Liver (tissue), 3 donors: ENCODE measurements at regions not wholly inside any gene's neighbourhood (a gene's known extent, or its start where the extent isn't known, plus 50 kb on each side); places are given as distances from the start of the nearest gene placed in this dataset.

Experiments used
- ATF3 ChIP-seq: IDR thresholded peaks from 2 replicates; pipeline ENCODE4 v1.6.1; 2016; ENCODE audit warnings: antibody characterized with exemption
- CTCF ChIP-seq: fragments of 150-350 bp; IDR thresholded peaks from 2 replicates; pipeline ENCODE4 v1.5.1; 2017; ENCODE audit warnings: improper control_type of control experiment, low read depth, low read length; ENCODE audit not compliant: missing input control
- FOXA1 ChIP-seq: IDR thresholded peaks from 2 replicates; pipeline ENCODE4 v1.6.1; 2016; ENCODE audit warnings: antibody characterized with exemption
- GABPA ChIP-seq, 2 donors: IDR thresholded peaks in 1 of 2; conservative IDR thresholded peaks in 1 of 2; 2 replicates each; pipeline ENCODE4 v1.6.1; 2016; ENCODE audit warnings: antibody characterized with exemption in 2 of 2, mild to moderate bottlenecking in 1 of 2, moderate library complexity in 1 of 2
- JUND ChIP-seq, 2 donors: IDR thresholded peaks; 2 replicates each; pipeline ENCODE4 v1.6.1; 2016; ENCODE audit warnings: antibody characterized with exemption in 2 of 2
- MAX ChIP-seq: IDR thresholded peaks from 2 replicates; pipeline ENCODE4 v1.6.1; 2016; ENCODE audit warnings: antibody characterized with exemption
- RAD21 ChIP-seq, 2 donors: IDR thresholded peaks; 2 replicates each; pipeline ENCODE4 v1.6.1; 2016; ENCODE audit warnings: antibody characterized with exemption in 2 of 2, mild to moderate bottlenecking in 2 of 2
- REST ChIP-seq: IDR thresholded peaks from 2 replicates; pipeline ENCODE4 v1.6.1; 2016; ENCODE audit warnings: antibody characterized with exemption, mild to moderate bottlenecking
- RXRA ChIP-seq, 2 donors: IDR thresholded peaks; 2 replicates each; pipeline ENCODE4 v1.6.1; 2017 to 2018; ENCODE audit warnings: antibody characterized with exemption in 2 of 2, mild to moderate bottlenecking in 1 of 2
- SP1 ChIP-seq: IDR thresholded peaks from 2 replicates; pipeline ENCODE4 v1.6.1; 2018; ENCODE audit warnings: antibody characterized with exemption, mild to moderate bottlenecking
- TAF1 ChIP-seq: conservative IDR thresholded peaks from 2 replicates; pipeline ENCODE4 v1.6.1; 2016; ENCODE audit warnings: antibody characterized with exemption, mild to moderate bottlenecking
- YY1 ChIP-seq: IDR thresholded peaks from 2 replicates; pipeline ENCODE4 v1.6.1; 2016; ENCODE audit warnings: antibody characterized with exemption, mild to moderate bottlenecking
- ZBTB33 ChIP-seq: IDR thresholded peaks from 2 replicates; pipeline ENCODE4 v1.6.1; 2016; ENCODE audit warnings: antibody characterized with exemption
- donor health status: healthy.
- donor health status: healthy.

- TF ChIP-seq CTCF (no peak), MAX (no peak), FOXA1 (no peak), ATF3 (no peak), REST (no peak), RAD21 (IDR thresholded peaks at IDR 0.05) (peak; percentile 43 to 46), GABPA (IDR thresholded peaks at IDR 0.05 in 1 of 2, conservative IDR thresholded peaks at IDR 0.05 in 1 of 2) (no peak), RXRA (IDR thresholded peaks at IDR 0.05) (peak in 1 of 2 donors; percentile 51), JUND (IDR thresholded peaks at IDR 0.05) (no peak), TAF1 (no peak), ZBTB33 (no peak), SP1 (peak; percentile 32), YY1 (no peak)
Measured at GRCh38 chr9:89670801-89671434, 66.1 kb downstream of the GADD45G start.
